ENCODE measurements at regions not wholly inside any gene's neighbourhood (a gene's known extent, or its start where the extent isn't known, plus 50 kb on each side); places are given as distances from the start of the nearest gene placed in this dataset.
"Not testable (repeated sequence)": the region's sequence is repeated elsewhere in the genome, so short reads cannot be mapped to it uniquely, and the experiment has no call there.

- DNase-seq = no peak
Measured at GRCh38 chr10:6979371-6979770, 399.3 kb upstream of the PRKCQ start.

GRCh38 chr10:6978187-6978627 lies 398.1 kb upstream of the PRKCQ start:
- DNase-seq = no peak

GRCh38 chr10:6977398-6978186 lies 397.5 kb upstream of the PRKCQ start:
- no peak for DNase-seq

GRCh38 chr10:6973899-6974298 lies 393.8 kb upstream of the PRKCQ start:
- no peak for DNase-seq

- DNase-seq = no peak
Measured at GRCh38 chr10:6972226-6972625, 392.1 kb upstream of the PRKCQ start.

GRCh38 chr10:6969659-6970058 lies 389.6 kb upstream of the PRKCQ start:
- DNase-seq = no peak

- no peak for DNase-seq
Measured at GRCh38 chr10:6964543-6964942, 384.5 kb upstream of the PRKCQ start.

GRCh38 chr10:6962576-6962975 lies 382.5 kb upstream of the PRKCQ start:
- no peak for DNase-seq

GRCh38 chr10:6958711-6959110 lies 378.6 kb upstream of the PRKCQ start:
- no peak for DNase-seq

GRCh38 chr10:6958254-6958653 lies 378.2 kb upstream of the PRKCQ start:
- no peak for DNase-seq

- no peak for DNase-seq
Measured at GRCh38 chr10:6957851-6958250, 377.8 kb upstream of the PRKCQ start.

- DNase-seq = no peak
Measured at GRCh38 chr10:6956562-6956961, 376.5 kb upstream of the PRKCQ start.

GRCh38 chr10:6953271-6953801 lies 373.3 kb upstream of the PRKCQ start:
- peak; percentile 1 for DNase-seq

- DNase-seq = no peak
Measured at GRCh38 chr10:6951732-6952131, 371.7 kb upstream of the PRKCQ start.

GRCh38 chr10:6950133-6950532 lies 370.1 kb upstream of the PRKCQ start:
- no peak for DNase-seq

- DNase-seq = no peak
Measured at GRCh38 chr10:6944436-6944835, 364.4 kb upstream of the PRKCQ start.

- no peak for DNase-seq
Measured at GRCh38 chr10:6938384-6938783, 358.3 kb upstream of the PRKCQ start.

- DNase-seq = no peak
Measured at GRCh38 chr10:6936931-6937330, 356.9 kb upstream of the PRKCQ start.

GRCh38 chr10:6929148-6929830 lies 349.2 kb upstream of the PRKCQ start:
- DNase-seq = no peak

- no peak for DNase-seq
Measured at GRCh38 chr10:6928586-6928985, 348.5 kb upstream of the PRKCQ start.

GRCh38 chr10:6926971-6927370 lies 346.9 kb upstream of the PRKCQ start:
- DNase-seq = no peak

GRCh38 chr10:6925146-6925545 lies 345.1 kb upstream of the PRKCQ start:
- no peak for DNase-seq

GRCh38 chr10:6924166-6924565 lies 344.1 kb upstream of the PRKCQ start:
- DNase-seq = peak; percentile 22

- DNase-seq = not testable (repeated sequence)
Measured at GRCh38 chr10:6921026-6921425, 340.9 kb upstream of the PRKCQ start.

Measured in fibroblast of skin of scalp (primary cell).